ENCODE measurements at regions not wholly inside any gene's neighbourhood (a gene's known extent, or its start where the extent isn't known, plus 50 kb on each side); places are given as distances from the start of the nearest gene placed in this dataset.

- TF ChIP-seq RARB (CRISPR knock-in tag; IDR thresholded peaks at IDR 0.05), result no peak
- no peak for TF ChIP-seq TCF4 (CRISPR knock-in tag; IDR thresholded peaks at IDR 0.05; ENCODE audit: borderline replicate concordance)
Measured at GRCh38 chr16:50480206-50480605, 68.0 kb upstream of the NKD1 start.
